Activated CD4-positive, alpha-beta T cell treated with anti-CD3 and anti-CD28 coated beads, Interleukin-2, Interleukin-4, amounts not matched to agents 100 ng/mL and 50 ng/mL, durations not matched to agents 16 hours and 8 hours (primary cell): ENCODE measurements at regions not wholly inside any gene's neighbourhood (a gene's known extent, or its start where the extent isn't known, plus 50 kb on each side); places are given as distances from the start of the nearest gene placed in this dataset.

Source experiments
- DNase-seq: peaks from one replicate; pipeline ENCODE4 v3.0.0-alpha.2; 2020; ENCODE audit warnings: low spot score

DNA sequence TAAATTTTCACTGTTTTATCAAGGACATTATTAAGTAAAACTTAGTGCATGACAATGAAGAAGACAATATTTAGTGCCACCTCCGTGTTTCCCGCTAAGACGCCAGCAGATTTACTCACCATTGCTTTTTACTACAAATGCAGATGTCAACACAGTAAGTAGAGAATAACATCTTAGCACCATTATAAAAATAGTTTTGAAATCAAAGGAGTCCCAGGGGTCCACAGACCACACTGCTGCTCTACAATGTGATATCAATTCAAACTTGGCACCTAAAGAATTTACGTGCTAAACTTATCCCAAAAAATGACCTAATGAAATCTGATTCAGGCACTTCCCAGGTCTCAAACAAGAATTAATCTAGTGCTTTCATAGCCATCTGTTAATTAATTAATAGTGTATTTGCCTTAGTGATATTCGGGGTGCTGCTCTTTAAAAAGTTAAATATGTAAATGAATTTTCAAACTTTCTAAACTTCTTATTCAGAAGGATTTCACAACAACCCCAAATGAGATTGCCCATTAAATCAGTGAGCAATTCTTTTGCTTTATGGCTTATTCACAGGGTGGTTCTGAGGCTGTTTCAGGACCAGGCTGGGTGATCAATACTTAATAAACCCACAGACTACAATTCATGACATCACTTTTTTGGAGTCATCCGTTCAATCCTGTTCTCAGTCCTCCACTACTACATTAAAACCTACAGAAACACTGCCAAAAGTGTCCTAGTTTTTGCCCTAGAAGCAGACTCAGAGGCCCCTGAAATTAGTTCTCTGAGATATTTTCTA is 161.3 kb upstream of the LMNTD1 start:
- DNase-seq = no peak

DNA sequence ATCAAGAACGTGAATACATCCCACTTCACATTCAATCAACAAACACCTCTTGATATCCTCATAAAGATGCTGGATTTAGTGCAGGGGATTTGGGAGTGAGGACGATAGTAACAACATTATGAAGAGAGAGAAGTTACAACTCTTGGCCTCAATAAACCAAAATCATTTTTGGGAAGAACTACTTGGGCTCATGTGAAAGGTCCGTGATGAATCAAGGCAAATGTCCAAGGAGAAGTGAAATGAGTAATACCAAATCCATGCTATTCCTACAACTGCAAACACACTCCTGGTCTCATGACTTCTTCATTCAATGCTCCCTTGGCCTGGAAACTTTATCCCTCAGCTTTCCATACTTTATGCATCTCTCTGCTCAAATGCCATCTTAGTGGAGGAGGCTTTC is 162.0 kb upstream of the LMNTD1 start:
- no peak for DNase-seq

DNA sequence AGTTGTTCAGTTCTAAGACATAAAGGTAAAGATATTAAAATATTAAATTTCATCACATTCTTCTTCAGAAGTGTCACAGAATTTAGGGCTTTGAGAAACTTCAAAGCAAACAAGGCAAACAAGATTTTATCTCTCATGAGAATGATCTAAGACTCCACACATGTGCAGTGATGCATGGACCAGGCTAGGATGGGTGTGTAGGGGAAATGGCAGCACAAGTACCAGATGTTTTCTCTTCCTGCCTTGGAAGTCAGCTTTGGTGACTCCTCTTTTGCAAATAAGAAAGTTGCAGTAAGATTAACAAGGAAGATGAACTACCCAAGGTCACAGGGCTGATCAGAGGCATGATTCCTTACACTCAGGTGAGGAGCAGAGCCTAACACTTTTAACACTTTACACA is 163.8 kb upstream of the LMNTD1 start:
- DNase-seq = no peak

DNA sequence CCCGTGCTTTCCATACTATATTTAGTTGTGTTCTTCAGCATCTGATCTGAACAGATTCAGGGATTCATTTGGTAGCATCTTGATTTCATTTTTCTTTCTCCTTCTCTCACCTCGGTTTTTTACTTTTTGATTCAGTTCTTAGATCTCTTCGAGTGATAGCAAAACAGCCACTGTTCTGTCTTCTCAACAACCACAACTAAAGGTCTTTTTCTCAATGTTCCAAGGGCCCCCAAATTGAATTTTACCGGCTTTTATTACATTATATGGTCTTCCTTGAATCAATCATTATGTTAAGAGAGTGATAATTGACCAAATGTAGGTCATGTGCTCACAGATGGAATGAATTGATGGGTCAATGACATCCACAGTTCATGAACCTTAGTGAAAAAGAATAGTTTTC is 164.5 kb upstream of the LMNTD1 start:
- no peak for DNase-seq

DNA sequence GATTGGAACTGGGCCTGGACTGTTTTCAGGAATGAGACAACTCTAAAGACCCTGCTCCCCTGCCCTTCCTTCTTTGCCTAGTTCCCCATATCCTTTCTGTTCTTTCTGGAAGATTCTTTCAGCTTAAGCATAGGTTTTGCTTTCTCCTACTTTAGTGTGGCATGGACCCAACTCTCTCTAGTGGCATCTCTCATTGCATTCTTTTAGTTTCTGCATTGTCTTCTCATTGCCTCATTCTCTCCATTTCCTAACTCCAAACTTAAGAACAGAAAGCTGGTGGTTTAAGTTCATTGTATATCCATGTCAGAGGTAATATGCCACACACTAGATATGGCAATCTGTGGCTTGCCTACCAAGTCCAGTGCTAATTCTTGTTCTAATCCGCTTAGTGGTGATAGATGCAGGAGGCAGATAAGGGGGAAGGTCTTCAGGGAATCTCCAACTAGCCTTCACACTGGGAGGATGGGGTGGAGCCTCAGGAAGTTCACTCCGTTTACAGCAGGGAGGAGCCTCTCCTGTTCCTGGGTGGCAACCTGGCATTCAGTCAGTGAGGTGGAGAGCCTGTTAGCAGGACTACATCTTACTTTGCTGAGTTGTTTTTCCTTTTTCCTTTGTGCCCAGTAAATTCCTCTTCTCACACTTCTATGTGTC is 165.1 kb upstream of the LMNTD1 start:
- no peak for DNase-seq

DNA sequence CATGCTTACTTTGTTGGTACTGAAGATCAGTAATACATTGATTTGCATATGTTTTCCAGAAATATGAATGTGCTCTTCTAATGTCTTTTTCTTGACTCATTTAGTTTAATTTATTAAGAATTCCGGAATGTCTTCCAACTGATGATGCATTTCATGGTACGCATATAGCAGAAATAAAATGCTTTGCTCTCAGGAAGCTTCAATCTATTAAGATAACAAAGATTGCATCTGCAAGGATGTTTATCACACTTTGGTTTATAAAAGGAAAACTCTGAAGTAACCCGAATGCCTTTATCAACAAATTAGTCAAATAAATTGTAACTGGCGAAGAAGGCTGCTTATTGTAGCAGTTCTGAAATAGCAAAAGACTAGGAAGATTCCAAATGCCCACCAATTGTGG is 166.4 kb upstream of the LMNTD1 start:
- DNase-seq = no peak

DNA sequence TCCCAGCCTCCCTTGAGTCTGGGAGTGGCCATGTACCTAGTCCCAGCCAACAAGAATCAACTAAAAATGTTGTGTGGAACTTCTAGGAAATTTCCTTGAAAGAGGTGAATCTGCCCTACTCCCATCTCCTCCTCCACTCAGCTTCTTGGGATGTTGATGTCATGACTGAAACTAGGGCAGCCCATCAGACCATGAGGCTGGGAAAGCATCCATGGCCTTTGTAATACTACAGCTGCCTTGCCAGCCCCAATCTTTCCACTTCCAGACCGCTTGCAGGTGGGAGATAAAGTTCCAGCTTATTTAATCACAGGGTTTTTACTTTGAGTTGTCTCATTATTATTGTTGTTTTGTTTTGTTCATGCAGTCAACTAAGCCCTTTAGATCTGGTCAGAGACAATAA is 170.3 kb upstream of the LMNTD1 start:
- no peak for DNase-seq

DNA sequence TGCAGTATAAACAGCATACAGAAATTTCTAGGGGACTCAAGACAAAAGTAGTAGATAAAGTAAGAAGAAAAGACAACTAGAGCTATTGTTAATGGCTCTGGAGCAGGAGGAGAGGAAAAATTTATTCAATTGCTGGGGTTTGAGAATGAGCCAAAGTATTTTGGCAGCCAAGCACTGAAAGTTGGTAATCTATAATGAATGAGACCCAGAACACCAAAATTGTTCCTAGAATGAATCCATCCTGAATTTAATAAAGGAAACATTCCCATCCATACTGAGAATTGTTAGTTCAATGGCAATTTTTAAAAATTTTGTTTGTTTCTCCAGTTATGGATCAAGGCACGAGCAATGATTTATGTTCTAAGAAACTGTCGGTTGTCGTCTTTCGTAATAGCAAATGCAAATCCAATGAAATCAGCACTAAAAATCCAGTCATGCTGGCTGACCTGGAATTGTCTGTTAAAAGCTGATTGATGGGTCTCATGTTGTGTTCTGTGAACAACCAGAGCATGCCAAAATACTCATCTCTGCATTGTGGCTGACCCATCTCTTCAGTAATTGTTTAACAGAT is 170.9 kb upstream of the LMNTD1 start:
- DNase-seq = no peak

DNA sequence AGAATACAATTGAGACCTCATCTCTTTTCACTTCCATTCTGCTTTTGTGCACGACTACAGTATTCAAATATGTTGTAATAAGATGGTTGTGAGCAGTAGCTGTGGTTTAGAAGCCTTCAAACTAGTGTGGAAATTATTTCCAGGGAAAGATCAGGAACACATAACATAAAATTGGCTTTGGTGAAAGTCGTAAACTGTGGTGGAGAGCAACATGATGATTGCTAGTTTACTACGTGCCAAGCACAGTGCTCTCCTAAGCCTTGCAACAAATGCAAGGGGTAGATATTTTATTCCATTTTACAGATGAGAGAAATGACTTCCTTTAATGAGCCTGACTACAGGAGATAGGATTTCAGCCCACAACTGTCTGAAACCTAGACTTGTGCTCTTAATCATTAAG is 172.4 kb upstream of the LMNTD1 start:
- DNase-seq = no peak

DNA sequence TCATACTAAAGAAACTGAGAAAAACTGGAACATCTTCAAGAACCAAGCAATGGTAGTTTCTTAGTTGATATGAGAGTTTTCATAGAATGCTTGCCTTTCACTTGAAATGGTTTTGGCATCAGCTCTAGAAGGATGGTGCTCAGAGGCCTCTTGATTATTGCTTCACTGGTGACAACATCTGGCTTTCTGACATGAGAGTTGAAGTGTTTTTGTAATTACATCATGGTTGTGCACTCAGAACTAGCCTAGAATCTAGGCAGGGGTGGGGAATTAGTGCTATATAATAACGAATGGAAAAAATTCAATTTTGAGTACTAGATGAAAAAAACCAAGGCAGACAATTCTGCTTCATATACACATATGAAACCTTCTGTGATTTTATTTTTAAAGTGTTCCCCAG is 172.8 kb upstream of the LMNTD1 start:
- no peak for DNase-seq

DNA sequence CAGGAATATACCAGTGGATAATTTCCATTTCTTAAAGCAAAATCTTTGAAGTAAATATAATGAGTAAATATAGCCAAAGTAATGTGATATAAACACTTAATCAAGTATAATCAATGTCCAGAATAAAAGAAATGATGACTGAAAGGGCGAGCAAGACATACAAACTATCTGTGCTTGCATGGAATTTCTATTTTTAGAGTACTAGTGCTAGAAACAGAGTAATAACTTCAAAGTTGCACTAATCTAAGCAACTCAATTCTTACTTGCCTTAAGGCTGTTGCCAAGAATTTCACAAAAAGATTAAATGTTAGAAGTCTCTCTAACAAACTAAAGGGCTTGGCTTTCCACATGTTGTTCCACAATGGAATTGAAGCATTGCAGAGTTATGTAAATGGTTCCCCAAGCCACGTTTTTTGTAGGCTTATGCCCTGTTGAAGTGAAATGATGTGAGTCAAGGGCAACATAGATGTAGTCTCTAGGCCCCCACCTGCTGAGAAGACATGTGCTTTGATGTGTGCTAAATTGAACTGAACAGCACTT is 175.0 kb upstream of the LMNTD1 start:
- DNase-seq = no peak

DNA sequence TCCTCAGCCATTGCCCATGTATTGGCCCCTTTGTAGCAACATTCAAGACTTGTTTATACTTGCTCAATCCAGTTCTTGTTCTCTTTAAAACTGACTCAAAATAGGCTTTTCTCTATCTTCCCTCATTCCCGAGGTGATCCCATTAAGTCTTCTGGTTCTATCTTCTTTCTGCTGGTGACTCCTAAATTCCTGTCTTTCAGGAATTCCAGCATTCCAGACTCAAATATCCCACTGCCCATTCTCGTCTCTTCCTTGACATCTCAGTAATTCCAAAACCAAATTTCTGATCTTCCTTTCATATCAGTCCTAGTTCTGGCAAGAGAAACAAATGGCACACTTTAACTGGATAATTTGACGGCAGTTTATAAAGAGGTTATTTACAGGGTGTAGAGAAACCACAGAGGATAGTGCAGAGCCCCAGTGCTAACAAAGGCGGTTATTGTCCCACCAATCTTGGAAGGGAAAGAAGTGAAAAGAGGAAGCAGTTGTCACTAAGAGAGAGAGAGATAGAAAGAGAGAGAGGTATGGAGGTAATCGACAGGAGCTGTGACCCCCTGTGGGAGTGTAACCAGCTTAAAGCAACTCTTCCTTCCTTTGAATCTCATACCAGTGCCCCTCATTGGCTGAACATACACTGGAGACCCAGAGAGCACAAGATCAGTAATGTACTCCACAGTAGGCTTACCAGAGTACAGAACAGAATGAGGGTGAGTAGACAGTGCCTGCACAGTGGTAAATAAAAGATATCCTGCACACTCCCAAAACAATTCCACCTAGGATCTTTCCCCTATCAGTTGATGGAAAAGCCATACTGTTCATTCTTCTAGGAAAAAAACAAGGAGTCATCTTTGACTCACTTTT is 177.6 kb upstream of the LMNTD1 start:
- DNase-seq = no peak

DNA sequence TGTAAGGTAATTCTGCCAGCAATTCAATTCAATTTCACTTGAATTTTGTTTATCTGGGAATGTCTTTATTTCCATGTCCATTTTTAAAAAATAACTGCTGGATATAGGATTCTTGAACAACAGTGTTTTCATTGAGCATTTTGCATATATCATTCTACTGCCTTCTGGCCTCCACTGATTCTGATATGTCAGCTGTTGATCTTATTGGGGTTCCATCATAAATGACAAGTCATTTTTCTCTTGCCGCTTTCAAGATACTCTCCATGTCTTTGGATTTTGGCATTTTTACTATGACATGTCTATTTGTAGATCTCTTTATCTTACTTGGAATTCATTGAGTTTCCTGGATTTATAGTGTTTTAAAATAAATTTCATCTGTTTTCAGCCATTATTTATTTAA is 180.5 kb upstream of the LMNTD1 start:
- DNase-seq = no peak

DNA sequence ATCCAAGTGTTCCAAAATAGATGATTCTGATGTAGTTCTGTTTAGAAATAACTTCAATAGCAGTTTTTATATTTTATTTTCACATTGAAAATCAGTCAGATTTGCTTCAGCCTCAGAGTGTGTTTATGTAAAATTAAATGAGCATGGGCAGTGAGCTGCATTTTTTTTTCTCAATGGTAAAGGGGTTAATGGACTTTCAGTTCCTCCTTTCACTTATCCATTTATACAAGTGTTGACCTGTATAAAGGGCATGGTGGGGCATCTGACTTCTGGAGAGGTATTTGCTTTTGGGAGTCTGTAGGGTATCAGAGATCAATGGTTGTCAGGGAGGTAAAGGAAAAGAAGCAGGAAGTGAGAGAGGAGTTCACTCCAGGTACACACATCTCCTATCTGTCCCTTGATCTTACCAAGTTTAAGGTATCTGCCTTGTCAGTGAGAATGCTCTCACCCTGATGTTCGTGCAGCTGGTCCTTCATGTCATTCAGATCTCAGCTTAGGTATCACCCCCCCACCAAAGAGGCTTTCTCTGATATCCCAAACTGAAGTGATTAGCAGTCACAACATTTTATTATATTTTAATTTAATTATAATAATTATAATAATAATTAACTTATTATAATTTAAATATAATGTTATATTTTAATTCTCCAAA is 181.6 kb upstream of the LMNTD1 start:
- no peak for DNase-seq

DNA sequence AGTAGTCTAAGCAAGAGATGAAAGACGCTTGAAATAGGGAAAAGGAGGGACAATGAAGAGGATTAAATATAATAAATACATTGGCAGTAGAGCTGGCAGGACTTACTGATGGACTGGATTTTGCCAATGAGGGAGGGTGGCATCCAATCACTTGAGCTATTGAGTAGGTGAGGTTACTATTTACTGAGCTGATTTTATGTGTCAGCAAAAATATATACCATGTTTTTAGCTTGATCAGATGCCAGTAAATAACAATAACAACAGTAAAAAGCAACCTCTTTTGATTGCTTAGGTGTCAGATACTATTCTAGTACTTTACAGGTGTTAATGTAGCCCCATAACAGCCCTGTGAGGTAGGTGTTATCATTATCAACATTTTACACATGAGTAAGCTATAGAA is 187.5 kb upstream of the LMNTD1 start:
- DNase-seq = no peak

DNA sequence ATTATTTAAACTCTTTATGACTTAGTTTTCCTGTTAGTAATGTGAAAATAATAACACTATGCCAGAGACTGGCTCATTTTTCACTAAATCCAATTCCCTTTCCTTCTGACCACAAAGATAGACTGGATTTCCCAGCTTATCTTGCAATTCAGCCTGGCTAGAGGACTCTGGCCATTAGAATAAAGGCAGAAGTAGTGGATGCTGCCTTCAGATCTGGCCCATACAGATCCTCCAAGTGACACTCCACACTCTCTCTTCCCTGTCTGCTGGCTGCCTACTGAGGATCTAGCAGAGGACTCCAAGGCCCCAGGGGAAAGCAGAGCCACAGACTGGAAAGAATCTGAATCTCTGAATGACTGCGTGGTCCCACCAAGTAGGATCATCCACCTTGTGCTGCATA is 188.8 kb upstream of the LMNTD1 start:
- no peak for DNase-seq

DNA sequence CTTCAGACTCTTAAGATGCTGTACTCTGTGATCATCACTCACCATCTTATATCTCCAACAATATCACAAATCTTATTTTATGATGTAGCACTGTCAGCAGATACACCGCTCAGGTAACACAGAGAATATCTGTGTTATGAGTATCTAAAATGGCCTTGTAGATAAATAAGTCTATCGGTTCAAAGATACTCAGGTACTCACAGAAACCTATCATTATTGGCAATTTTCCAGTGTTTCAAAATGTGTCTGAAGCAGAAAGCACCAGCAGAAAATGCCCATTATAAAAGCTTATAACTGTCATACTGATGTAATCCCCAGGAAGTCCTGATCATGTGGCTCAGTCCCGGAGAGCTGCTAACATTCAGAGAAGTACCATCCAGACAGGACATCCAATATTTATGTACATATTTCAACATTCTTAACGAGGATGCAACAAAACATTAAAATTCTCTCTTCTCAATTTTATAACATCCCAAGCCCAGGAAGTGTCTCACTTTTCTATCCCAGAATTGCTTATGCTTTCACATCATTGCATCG is 190.7 kb upstream of the LMNTD1 start:
- DNase-seq = no peak

DNA sequence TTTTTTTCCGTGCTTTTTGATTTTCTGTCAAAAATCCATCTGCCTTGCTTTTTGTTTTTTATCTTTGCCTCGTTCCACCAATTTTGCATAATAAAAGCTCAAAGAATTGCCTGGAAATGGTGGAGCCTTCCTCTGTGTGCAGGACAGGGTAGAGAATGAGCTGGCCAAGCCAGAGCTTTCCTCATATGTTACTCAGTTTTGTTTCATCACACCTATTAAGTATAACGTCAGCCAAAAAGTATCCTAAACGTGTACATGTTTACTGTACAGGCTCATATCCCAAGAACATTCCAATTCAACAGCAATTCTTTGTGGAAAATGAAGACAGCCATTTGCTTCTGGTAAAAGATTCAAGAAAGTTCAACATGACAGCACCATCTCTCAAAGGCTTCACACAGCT is 191.2 kb upstream of the LMNTD1 start:
- DNase-seq = no peak

DNA sequence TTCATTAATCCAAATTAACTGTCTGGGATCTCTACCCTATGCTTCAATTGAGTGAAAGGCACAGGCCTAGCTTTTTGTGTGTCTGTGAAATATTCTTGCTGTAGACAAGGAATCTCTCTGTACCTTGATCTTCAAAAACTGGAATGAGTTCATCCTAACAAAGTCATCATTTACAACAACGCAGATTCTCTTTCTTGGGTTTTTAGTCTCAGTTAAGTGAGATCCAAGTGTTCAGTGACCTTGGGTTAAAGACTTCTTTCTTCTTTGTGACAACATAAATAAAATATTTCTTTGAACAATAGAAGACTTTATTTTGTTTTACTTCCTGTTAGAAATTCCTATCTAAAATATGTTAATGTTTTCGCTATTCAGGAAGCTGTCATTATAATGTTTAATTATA is 192.2 kb upstream of the LMNTD1 start:
- DNase-seq = no peak

DNA sequence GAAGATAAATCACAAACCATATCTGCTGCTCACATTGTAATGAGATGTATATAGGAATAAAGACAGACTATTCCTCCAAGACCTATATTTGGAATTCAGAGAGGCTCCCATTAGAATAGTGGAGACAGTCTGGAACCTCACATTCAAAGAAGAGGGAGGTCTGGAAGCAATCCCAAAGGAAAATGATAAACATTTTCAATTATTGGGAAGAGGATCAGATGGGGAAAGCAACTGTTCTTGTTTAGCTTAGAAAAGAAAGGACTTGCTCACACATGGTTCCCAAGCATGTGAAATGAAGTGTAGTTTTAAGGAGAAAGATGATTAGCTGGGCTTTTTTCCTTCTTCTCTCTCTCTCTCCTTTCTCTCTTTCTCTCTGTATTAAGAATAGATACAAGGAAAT is 193.0 kb upstream of the LMNTD1 start:
- no peak for DNase-seq

DNA sequence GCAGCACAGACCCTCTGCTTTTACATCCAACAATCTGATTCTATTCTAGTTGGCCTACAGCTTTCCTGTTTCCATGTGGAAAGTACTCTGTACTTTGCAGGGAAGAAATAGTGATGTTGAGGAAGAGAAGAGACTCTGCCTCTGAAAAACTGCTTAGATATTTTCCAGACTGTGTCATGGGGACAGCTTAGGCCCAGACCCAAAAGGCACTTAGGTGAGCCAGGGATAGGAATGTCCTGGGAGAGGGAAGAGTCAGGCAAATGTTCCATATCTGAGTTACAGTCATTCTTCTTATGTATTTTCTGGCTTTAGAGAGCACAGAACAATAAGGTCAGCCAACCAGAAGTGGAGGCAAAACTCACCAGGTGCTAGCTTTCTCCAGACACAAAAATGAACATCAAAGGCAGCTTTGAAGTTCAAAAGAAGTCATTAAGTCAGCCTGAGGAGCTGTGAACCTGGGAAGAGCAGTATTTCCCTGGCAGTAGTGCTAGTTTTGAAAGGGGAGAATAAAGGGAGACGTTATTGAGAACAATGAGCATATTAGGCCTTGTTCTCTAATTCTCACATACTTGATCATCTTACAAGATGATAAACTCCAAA is 199.7 kb upstream of the LMNTD1 start:
- DNase-seq = no peak
